Fibroblast of lung (primary cell): ENCODE measurements at regions not wholly inside any gene's neighbourhood (a gene's known extent, or its start where the extent isn't known, plus 50 kb on each side); places are given as distances from the start of the nearest gene placed in this dataset.
A peak's percentile ranks its signal among the peaks of the same experiment; 100 is the strongest.

Experiments used
- DNase-seq, 2 donors: peaks; one replicate each; pipeline versions ENCODE4 v3.0.0 to v3.0.0-alpha.2; 2010; ENCODE audit warnings: low read depth in 2 of 2
- H2AFZ ChIP-seq: 2 replicates; pipeline ENCODE4 v1.5.1; 2012; ENCODE audit warnings: low read length, control low read depth, inconsistent platforms
- H3K27ac ChIP-seq: 2 replicates; pipeline ENCODE4 v1.5.1; 2011; ENCODE audit warnings: low read length, control low read depth; ENCODE audit not compliant: insufficient read depth
- H3K27me3 ChIP-seq: 2 replicates; pipeline ENCODE4 v1.5.1; 2011; ENCODE audit warnings: mild to moderate bottlenecking, low read length; ENCODE audit not compliant: control insufficient read depth, insufficient read depth
- H3K36me3 ChIP-seq: 2 replicates; pipeline ENCODE4 v1.5.1; 2011; ENCODE audit warnings: low read length; ENCODE audit not compliant: control insufficient read depth, insufficient read depth
- H3K4me1 ChIP-seq: 2 replicates; pipeline ENCODE4 v1.5.1; 2011; ENCODE audit warnings: low read length; ENCODE audit not compliant: control insufficient read depth, insufficient read depth; ENCODE audit errors: extremely low read depth
- H3K4me2 ChIP-seq: 2 replicates; pipeline ENCODE4 v1.5.1; 2011; ENCODE audit warnings: low read length, control low read depth; ENCODE audit not compliant: insufficient read depth; ENCODE audit errors: extremely low read depth
- H3K4me3 ChIP-seq, 4 experiments: fragments of 200-600 bp in 1 of 4; sonication (generic) in 1 of 4; replicated peaks in 1 of 4; 2 replicates each; pipeline ENCODE4 v1.5.1; 2011 to 2016; ENCODE audit warnings: low read length in 4 of 4, low read depth in 3 of 4, mild to moderate bottlenecking in 3 of 4, control low read depth in 2 of 4, inconsistent platforms in 1 of 4, mixed read lengths in 1 of 4; ENCODE audit not compliant: insufficient read depth in 1 of 4; ENCODE audit errors: control extremely low read depth in 1 of 4
- H3K79me2 ChIP-seq: 2 replicates; pipeline ENCODE4 v1.5.1; 2012; ENCODE audit warnings: mild to moderate bottlenecking, low read length, inconsistent platforms; ENCODE audit not compliant: control insufficient read depth, insufficient read depth
- H3K9ac ChIP-seq: 2 replicates; pipeline ENCODE4 v1.5.1; 2011; ENCODE audit warnings: mild to moderate bottlenecking, low read length, control low read depth; ENCODE audit not compliant: insufficient read depth
- H3K9me3 ChIP-seq: 2 replicates; pipeline ENCODE4 v1.5.1; 2012; ENCODE audit warnings: low read depth, low read length; ENCODE audit not compliant: control insufficient read depth, insufficient read depth
- H4K20me1 ChIP-seq: 2 replicates; pipeline ENCODE4 v1.5.1; 2011; ENCODE audit warnings: low read length; ENCODE audit not compliant: control insufficient read depth, insufficient read depth; ENCODE audit errors: extremely low read depth
- EZH2 ChIP-seq: IDR thresholded peaks from 2 replicates; pipeline ENCODE4 v1.5.1; 2012; ENCODE audit warnings: low read length, control low read depth, mild to moderate bottlenecking; ENCODE audit errors: missing control alignments
- TF ChIP-seq, protein P1 (sequence below), 2 donors: IDR thresholded peaks in 1 of 2; conservative IDR thresholded peaks in 1 of 2; 1 replicate in 1 of 2; 2 replicates in 1 of 2; pipeline ENCODE4 v1.5.1; 2011 to 2012; ENCODE audit warnings: low read length in 2 of 2, control low read depth in 1 of 2, inconsistent platforms in 1 of 2, low read depth in 1 of 2, mild to moderate bottlenecking in 1 of 2

DNA sequence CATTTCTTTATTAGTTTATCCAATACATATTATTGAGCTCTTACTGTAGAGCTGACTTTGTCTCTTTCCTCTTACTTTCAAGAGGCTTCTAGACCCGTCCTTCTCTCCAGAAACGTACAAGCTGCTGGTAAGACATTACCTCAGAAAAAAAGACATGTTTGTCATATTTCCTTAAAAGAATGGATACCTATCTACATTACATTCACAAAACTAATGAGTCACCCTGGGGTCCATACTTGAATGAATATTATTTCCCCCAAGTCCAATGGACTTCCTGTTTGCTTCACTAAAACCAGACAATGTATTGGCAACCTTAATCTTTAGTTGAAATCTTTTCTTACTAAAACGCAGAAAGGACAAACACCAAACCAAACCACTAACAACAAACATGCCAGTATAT, 176.5 kb upstream of the CLNK start:
- Histone ChIP-seq H3K9ac (no peak overlapping the region), H4K20me1 (no peaks in the 10 kb centered on the region), H3K4me3 (no peak overlapping the region), H3K27me3 (no peaks in the 10 kb centered on the region), H3K79me2 (no peaks in the 10 kb centered on the region), H3K9me3 (no peaks in the 10 kb centered on the region), H3K27ac (no peak overlapping the region), H3K4me1 (no peaks in the 10 kb centered on the region), H2AFZ (no peak overlapping the region), H3K36me3 (no peaks in the 10 kb centered on the region), H3K4me2 (no peak overlapping the region)
- DNase-seq: no peak
- no peak for TF ChIP-seq EZH2

DNA sequence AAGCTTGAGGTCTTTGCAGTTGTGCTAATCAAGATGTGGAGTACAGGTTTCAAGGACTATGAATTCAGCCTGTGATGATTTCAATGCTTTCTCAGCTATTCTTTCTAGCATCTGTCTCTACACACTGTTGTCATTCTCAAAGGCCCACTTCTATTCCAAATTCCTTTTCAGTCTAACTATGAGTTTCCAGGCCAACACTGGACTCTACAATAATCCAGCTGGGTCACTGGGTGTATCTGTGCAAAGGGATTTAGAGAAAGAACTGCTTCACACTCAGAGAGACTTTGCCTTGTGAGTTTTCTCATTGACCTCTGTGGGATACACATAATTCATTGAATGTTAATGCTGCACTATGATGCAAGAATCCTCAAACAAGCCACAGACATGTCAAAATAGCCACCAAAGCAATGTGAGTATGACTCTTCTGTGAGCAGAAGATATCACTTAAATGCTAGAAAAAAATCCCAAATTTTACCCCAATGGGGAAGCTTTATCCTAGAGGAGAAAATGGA, 171.8 kb upstream of the CLNK start:
- H3K4me3 ChIP-seq: no peak overlapping the region
- TF ChIP-seq, protein P1, sequence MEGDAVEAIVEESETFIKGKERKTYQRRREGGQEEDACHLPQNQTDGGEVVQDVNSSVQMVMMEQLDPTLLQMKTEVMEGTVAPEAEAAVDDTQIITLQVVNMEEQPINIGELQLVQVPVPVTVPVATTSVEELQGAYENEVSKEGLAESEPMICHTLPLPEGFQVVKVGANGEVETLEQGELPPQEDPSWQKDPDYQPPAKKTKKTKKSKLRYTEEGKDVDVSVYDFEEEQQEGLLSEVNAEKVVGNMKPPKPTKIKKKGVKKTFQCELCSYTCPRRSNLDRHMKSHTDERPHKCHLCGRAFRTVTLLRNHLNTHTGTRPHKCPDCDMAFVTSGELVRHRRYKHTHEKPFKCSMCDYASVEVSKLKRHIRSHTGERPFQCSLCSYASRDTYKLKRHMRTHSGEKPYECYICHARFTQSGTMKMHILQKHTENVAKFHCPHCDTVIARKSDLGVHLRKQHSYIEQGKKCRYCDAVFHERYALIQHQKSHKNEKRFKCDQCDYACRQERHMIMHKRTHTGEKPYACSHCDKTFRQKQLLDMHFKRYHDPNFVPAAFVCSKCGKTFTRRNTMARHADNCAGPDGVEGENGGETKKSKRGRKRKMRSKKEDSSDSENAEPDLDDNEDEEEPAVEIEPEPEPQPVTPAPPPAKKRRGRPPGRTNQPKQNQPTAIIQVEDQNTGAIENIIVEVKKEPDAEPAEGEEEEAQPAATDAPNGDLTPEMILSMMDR (conservative IDR thresholded peaks at IDR 0.05 in 1 of 2, IDR thresholded peaks at IDR 0.05 in 1 of 2; ENCODE audit: low read depth in 1 of 2, low read length in 2 of 2): no peak
- no peak for TF ChIP-seq EZH2

DNA sequence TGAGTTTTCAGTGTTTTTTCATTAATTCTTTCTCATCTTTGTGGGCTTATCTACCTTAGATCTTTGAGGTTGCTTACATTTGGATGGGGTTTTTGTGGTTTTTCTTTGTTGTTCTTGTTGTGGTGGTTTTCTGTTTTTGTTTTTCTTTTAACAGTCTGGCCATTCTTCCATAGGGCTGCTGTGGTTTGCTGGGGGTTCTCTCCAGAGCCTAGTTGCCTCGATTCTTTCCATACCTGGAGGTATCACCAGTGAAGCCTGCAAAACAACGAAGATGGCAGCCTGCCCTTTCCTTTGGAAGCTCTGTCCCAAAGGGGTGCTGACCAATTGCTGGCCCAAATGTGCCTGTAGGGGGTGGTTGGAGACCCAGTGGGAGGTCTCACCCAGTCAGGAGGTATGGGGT, 168.6 kb upstream of the CLNK start:
- no peaks in the 10 kb centered on the region for H3K9me3 ChIP-seq
- H3K36me3 ChIP-seq: no peaks in the 10 kb centered on the region
- H3K79me2 ChIP-seq: no peaks in the 10 kb centered on the region
- H3K27ac ChIP-seq: no peak overlapping the region
- TF ChIP-seq, protein P1 (conservative IDR thresholded peaks at IDR 0.05 in 1 of 2, IDR thresholded peaks at IDR 0.05 in 1 of 2; ENCODE audit: low read depth in 1 of 2, low read length in 2 of 2): no peak
- no peak for TF ChIP-seq EZH2
- no peaks in the 10 kb centered on the region for H3K4me1 ChIP-seq
- H2AFZ ChIP-seq: no peak overlapping the region
- H3K4me3 ChIP-seq: no peak overlapping the region
- no peaks in the 10 kb centered on the region for H3K27me3 ChIP-seq
- H3K4me2 ChIP-seq: no peak overlapping the region
- H4K20me1 ChIP-seq: no peaks in the 10 kb centered on the region
- H3K9ac ChIP-seq: no peak overlapping the region
- DNase-seq: no peak

More for the DNA sequence above, 171.8 kb upstream of the CLNK start:
- Histone ChIP-seq H3K9me3 (no peaks in the 10 kb centered on the region), H3K4me2 (no peak overlapping the region), H2AFZ (no peak overlapping the region), H3K79me2 (no peaks in the 10 kb centered on the region), H3K27ac (no peak overlapping the region), H4K20me1 (no peaks in the 10 kb centered on the region), H3K9ac (no peak overlapping the region), H3K27me3 (no peaks in the 10 kb centered on the region), H3K36me3 (no peaks in the 10 kb centered on the region), H3K4me1 (no peaks in the 10 kb centered on the region)
- DNase-seq: peak in 1 of 2 donors; percentile 25
